H1 (cell line): ENCODE measurements at regions not wholly inside any gene's neighbourhood (a gene's known extent, or its start where the extent isn't known, plus 50 kb on each side); places are given as distances from the start of the nearest gene placed in this dataset.

Source experiments
- CTCF ChIA-PET: fragments of 300-600 bp; sonication (Branson Sonifier 250); formaldehyde crosslinking; loops from one replicate; lab custom pipeline; 2021; ENCODE audit not compliant: partially characterized antibody; lab: Charles Lee
- POLR2A ChIA-PET: fragments of 300-600 bp; sonication (Branson Sonifier 250); formaldehyde crosslinking; loops from one replicate; lab custom pipeline; 2021; ENCODE audit warnings: inconsistent platforms; ENCODE audit not compliant: partially characterized antibody; lab: Charles Lee
- DNase-seq, 2 experiments: peaks; one replicate each; pipeline versions ENCODE4 v3.0.0 to v3.0.0-alpha.2; 2010 to 2022; ENCODE audit warnings: low spot score in 2 of 2, low read depth in 1 of 2, mixed read lengths in 1 of 2
- FAIRE-seq: peaks from 2 replicates; lab custom pipeline; 2011; peaks lifted over from hg19 to GRCh38; lab: Jason Lieb, UNC
- H2AFZ ChIP-seq: 2 replicates; pipeline ENCODE4 v1.8.1; 2012; ENCODE audit warnings: low read length, inconsistent platforms
- H2AK5ac ChIP-seq: 2 replicates; pipeline ENCODE4 v1.6.1; 2013; ENCODE audit warnings: low read depth, low read length
- H2BK120ac ChIP-seq: replicated peaks from 2 replicates; pipeline ENCODE3; 2013; ENCODE audit warnings: low read depth, low read length, inconsistent platforms
- H2BK12ac ChIP-seq: 2 replicates; pipeline ENCODE4 v1.6.1; 2013; ENCODE audit warnings: low read depth, low read length
- H2BK15ac ChIP-seq: 2 replicates; pipeline ENCODE4 v1.6.1; 2013; ENCODE audit warnings: low read length
- H2BK20ac ChIP-seq: 2 replicates; pipeline ENCODE4 v1.6.1; 2013; ENCODE audit warnings: low read length
- H2BK5ac ChIP-seq: 2 replicates; pipeline ENCODE4 v1.6.1; 2013; ENCODE audit warnings: low read depth, low read length
- H3K14ac ChIP-seq: 2 replicates; pipeline ENCODE4 v1.6.1; 2013; ENCODE audit warnings: inconsistent platforms; ENCODE audit not compliant: insufficient read length
- H3K18ac ChIP-seq: 2 replicates; pipeline ENCODE4 v1.6.1; 2013; ENCODE audit warnings: low read length; ENCODE audit errors: extremely low read depth
- H3K23ac ChIP-seq: 2 replicates; pipeline ENCODE4 v1.6.1; 2013; ENCODE audit warnings: inconsistent platforms; ENCODE audit not compliant: insufficient read length
- H3K23me2 ChIP-seq: 2 replicates; pipeline ENCODE4 v1.6.1; 2013; ENCODE audit warnings: low read depth, low read length
- H3K27ac ChIP-seq: 2 replicates; pipeline ENCODE4 v1.6.1; 2011; ENCODE audit warnings: low read depth, low read length, inconsistent platforms
- H3K27me3 ChIP-seq, 4 experiments: replicated peaks in 1 of 4; 1 replicate in 1 of 4; 2 replicates in 3 of 4; pipeline versions ENCODE4 v1.6.1 to v1.8.1; 2011 to 2013; ENCODE audit warnings: low read length in 3 of 4, mild to moderate bottlenecking in 3 of 4, inconsistent platforms in 2 of 4, mixed read lengths in 2 of 4, moderate library complexity in 1 of 4; ENCODE audit not compliant: control insufficient read depth in 3 of 4, insufficient read depth in 3 of 4; ENCODE audit errors: extremely low read depth in 1 of 4
- H3K36me3 ChIP-seq, 4 experiments: 2 replicates each; pipeline versions ENCODE4 v1.6.1 to v1.8.1; 2011 to 2013; ENCODE audit warnings: mild to moderate bottlenecking in 4 of 4, low read length in 3 of 4, moderate library complexity in 2 of 4, control low read depth in 1 of 4, inconsistent platforms in 1 of 4; ENCODE audit not compliant: insufficient read depth in 4 of 4, control insufficient read depth in 2 of 4
- H3K4ac ChIP-seq: replicated peaks from 2 replicates; pipeline ENCODE3; 2013; ENCODE audit warnings: low read length, low read depth, mixed read lengths, inconsistent platforms; ENCODE audit not compliant: insufficient read length
- H3K4me1 ChIP-seq, 4 experiments: replicated peaks in 1 of 4; 1 replicate in 1 of 4; 2 replicates in 3 of 4; pipeline versions ENCODE4 v1.6.1 to v1.8.1; 2011 to 2013; ENCODE audit warnings: low read length in 3 of 4, inconsistent platforms in 2 of 4, mixed read lengths in 1 of 4; ENCODE audit not compliant: insufficient read depth in 4 of 4, control insufficient read depth in 3 of 4
- H3K4me2 ChIP-seq, 2 experiments: 2 replicates each; pipeline versions ENCODE4 v1.6.1 to v1.8.1; 2011 to 2013; ENCODE audit warnings: low read depth in 2 of 2, low read length in 2 of 2, control low read depth in 1 of 2, inconsistent platforms in 1 of 2, mild to moderate bottlenecking in 1 of 2; ENCODE audit not compliant: insufficient read depth in 1 of 2
- H3K4me3 ChIP-seq, 4 experiments: fragments of 200-600, 300-600 bp in 1 of 4; sonication (generic), shearing (Covaris generic), sonication (Bioruptor Twin) in 1 of 4; 2 replicates each; pipeline versions ENCODE4 v1.5.1 to v1.8.1; 2011 to 2016; ENCODE audit warnings: low read length in 4 of 4, low read depth in 3 of 4, control low read depth in 2 of 4, inconsistent platforms in 2 of 4, mild to moderate bottlenecking in 2 of 4, mixed read lengths in 1 of 4, moderate library complexity in 1 of 4; ENCODE audit not compliant: insufficient read depth in 2 of 4; ENCODE audit errors: extremely low read depth in 1 of 4
- H3K56ac ChIP-seq: replicated peaks from 2 replicates; pipeline ENCODE3; 2013; ENCODE audit warnings: low read depth, mild to moderate bottlenecking, mixed read lengths, low read length, inconsistent platforms; ENCODE audit not compliant: insufficient read length
- H3K79me1 ChIP-seq: 2 replicates; pipeline ENCODE4 v1.6.1; 2013; ENCODE audit warnings: low read depth, low read length, control low read depth
- H3K79me2 ChIP-seq, 2 experiments: 2 replicates each; pipeline versions ENCODE4 v1.6.1 to v1.8.1; 2012 to 2013; ENCODE audit warnings: low read length in 2 of 2, mild to moderate bottlenecking in 2 of 2, inconsistent platforms in 1 of 2; ENCODE audit not compliant: insufficient read depth in 2 of 2, control insufficient read depth in 1 of 2
- H3K9ac ChIP-seq, 4 experiments: replicated peaks in 1 of 4; 1 replicate in 1 of 4; 2 replicates in 3 of 4; pipeline versions ENCODE4 v1.6.1 to v1.8.1; 2011 to 2013; ENCODE audit warnings: low read depth in 3 of 4, low read length in 3 of 4, control low read depth in 2 of 4, mild to moderate bottlenecking in 2 of 4, moderate library complexity in 2 of 4, inconsistent platforms in 1 of 4; ENCODE audit errors: extremely low read depth in 1 of 4
- H3K9me3 ChIP-seq, 2 experiments: 2 replicates each; pipeline versions ENCODE4 v1.6.1 to v1.8.1; 2012 to 2013; ENCODE audit warnings: mild to moderate bottlenecking in 2 of 2, moderate library complexity in 2 of 2, control low read depth in 1 of 2, inconsistent platforms in 1 of 2, low read depth in 1 of 2, low read length in 1 of 2, mixed read lengths in 1 of 2; ENCODE audit not compliant: insufficient read depth in 2 of 2
- H4K20me1 ChIP-seq, 2 experiments: replicated peaks in 1 of 2; 2 replicates each; pipeline versions ENCODE3 to v1.8.1; 2011 to 2013; ENCODE audit warnings: inconsistent platforms in 2 of 2, low read length in 2 of 2, mild to moderate bottlenecking in 1 of 2; ENCODE audit not compliant: insufficient read depth in 2 of 2, control insufficient read depth in 1 of 2
- H4K5ac ChIP-seq: 2 replicates; pipeline ENCODE4 v1.6.1; 2013; ENCODE audit warnings: low read length, low read depth, mixed read lengths, inconsistent platforms; ENCODE audit not compliant: insufficient read length
- H4K8ac ChIP-seq: 2 replicates; pipeline ENCODE4 v1.8.0; 2013; ENCODE audit warnings: mild to moderate bottlenecking, moderate library complexity, low read length, inconsistent platforms; ENCODE audit not compliant: insufficient read depth; ENCODE audit errors: extremely low read depth
- H4K91ac ChIP-seq: replicated peaks from 2 replicates; pipeline ENCODE3; 2013; ENCODE audit warnings: low read length, mixed read lengths, inconsistent platforms; ENCODE audit not compliant: insufficient read length
- EGR1 ChIP-seq: IDR thresholded peaks from 2 replicates; pipeline ENCODE4 v1.6.1; 2011; ENCODE audit warnings: low read depth, low read length, borderline replicate concordance
- GTF2F1 ChIP-seq: IDR thresholded peaks from 2 replicates; pipeline ENCODE4 v1.6.1; 2012; ENCODE audit warnings: low read depth, low read length, improper control_type of control experiment, borderline replicate concordance
- KDM1A ChIP-seq: fragments of 200-600, 300-600 bp; sonication (generic); IDR thresholded peaks from 2 replicates; pipeline ENCODE4 v1.7.1; 2016; ENCODE audit warnings: mild to moderate bottlenecking, low read length, borderline replicate concordance
- KDM4A ChIP-seq: IDR thresholded peaks from one replicate; pipeline ENCODE4 v1.7.1; 2012; ENCODE audit warnings: low read depth, mild to moderate bottlenecking, moderate library complexity, low read length, inconsistent platforms; ENCODE audit not compliant: severe bottlenecking
- KDM5A ChIP-seq: fragments of 200-600 bp; IDR thresholded peaks from 2 replicates; pipeline ENCODE4 v1.7.1; 2012; ENCODE audit warnings: mild to moderate bottlenecking, low read length, inconsistent platforms, mixed read lengths
- NANOG ChIP-seq: IDR thresholded peaks from 2 replicates; pipeline ENCODE4 v1.6.1; 2011; ENCODE audit warnings: low read length, low read depth, mild to moderate bottlenecking, inconsistent platforms; ENCODE audit not compliant: insufficient read depth, poor library complexity, severe bottlenecking
- NRF1 ChIP-seq: IDR thresholded peaks from 2 replicates; pipeline ENCODE4 v1.6.1; 2011; ENCODE audit warnings: mild to moderate bottlenecking, low read depth, low read length, improper control_type of control experiment
- POLR2A ChIP-seq, 2 experiments: IDR thresholded peaks; 1 replicate in 1 of 2; 2 replicates in 1 of 2; pipeline ENCODE4 v1.6.1; 2011; ENCODE audit warnings: low read depth in 2 of 2, low read length in 2 of 2, mild to moderate bottlenecking in 2 of 2; ENCODE audit errors: control extremely low read depth in 1 of 2
- WGBS, 2 experiments: shearing (Covaris generic) in 1 of 2; methylation state at CpG; one replicate each; pipeline versions ENCODE4 v1.1.6 to v1.1.7; 2013 to 2015; ENCODE audit warnings: low lambda C conversion rate in 2 of 2, mixed read lengths in 2 of 2, inconsistent platforms in 1 of 2, low coverage in 1 of 2, missing lambda C conversion rate in 1 of 2; ENCODE audit not compliant: insufficient replicate concordance in 2 of 2, insufficient coverage in 1 of 2, insufficient read length in 1 of 2; ENCODE audit errors: extremely low coverage in 1 of 2, missing lambda C conversion rate in 1 of 2; 5-methylcytosine and 5-hydroxymethylcytosine counted together

DNA sequence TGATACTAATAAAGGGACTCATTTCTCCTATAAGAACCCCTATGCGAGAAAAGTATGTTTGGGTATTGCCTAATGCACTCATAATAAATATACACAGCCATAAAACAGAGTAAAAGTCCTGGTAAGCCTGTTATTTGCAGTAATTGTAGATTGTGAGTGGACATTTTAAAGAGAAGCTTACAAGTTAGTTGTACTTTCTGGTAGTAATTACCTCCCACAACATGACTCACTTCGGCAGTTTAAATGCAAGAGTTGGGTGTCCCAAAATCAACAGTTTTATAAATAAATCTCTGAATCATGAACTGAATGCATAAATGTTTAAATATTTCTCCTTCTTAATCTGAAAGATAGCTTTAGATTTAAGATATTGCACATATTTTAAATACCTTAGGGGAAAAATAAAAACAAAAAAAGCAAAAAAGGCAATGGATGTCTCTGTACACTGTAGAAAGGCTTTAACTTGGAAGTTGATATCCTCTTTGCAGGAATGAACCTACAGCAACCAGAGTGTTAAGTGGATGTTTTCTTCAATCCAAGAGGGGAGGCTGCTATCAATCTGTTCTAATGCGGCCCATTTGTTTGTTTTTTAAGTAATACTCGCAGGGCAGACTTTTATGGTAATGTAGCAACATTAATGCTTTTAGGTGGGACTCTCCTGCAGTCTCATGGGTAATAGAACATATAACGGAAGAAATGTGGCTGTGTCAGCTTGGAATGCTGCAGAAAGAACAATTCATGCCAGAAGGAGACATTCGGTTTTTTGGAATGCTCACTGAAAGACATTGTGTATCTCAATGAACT is 57.3 kb upstream of the ZEB1 start:
- Histone ChIP-seq H3K27me3 (no peaks in the 10 kb centered on the region), H3K56ac (no peak overlapping the region), H3K4me3 (no peak overlapping the region), H2BK15ac (no peak overlapping the region), H3K79me1 (no peaks in the 10 kb centered on the region), H3K4me2 (no peak overlapping the region), H2BK5ac (no peak overlapping the region), H3K18ac (no peak overlapping the region), H3K4me1 (no peaks in the 10 kb centered on the region), H2AFZ (no peak overlapping the region), H3K14ac (no peak overlapping the region), H4K5ac (no peak overlapping the region), H4K8ac (no peak overlapping the region), H3K36me3 (no peaks in the 10 kb centered on the region), H4K20me1 (no peaks in the 10 kb centered on the region), H3K9ac (no peak overlapping the region), H2BK12ac (no peak overlapping the region), H4K91ac (no peak overlapping the region), H3K23me2 (no peaks in the 10 kb centered on the region), H3K27ac (no peak overlapping the region), H2BK20ac (no peak overlapping the region), H2AK5ac (no peak overlapping the region), H3K4ac (no peak overlapping the region), H3K9me3 (no peaks in the 10 kb centered on the region), H3K79me2 (no peaks in the 10 kb centered on the region), H2BK120ac (no peak overlapping the region), H3K23ac (no peak overlapping the region)
- no peak for DNase-seq
- ChIA-PET CTCF (interaction anchor here (0.6 to 0.8 kb wide), 2 partner anchors 14 to 269 kb away, joined by 3 read pairs; no protein-coding TSS in a partner anchor), POLR2A (interaction anchor here (0.6 kb wide), 1 partner anchor 130 kb away, joined by 3 read pairs; no protein-coding TSS in a partner anchor)
- no peak for FAIRE-seq
- 89% methylated on average over 6 of the region's 6 CpGs; no CpG with 5 or more reads in 1 of the 2 experiments for WGBS, 2 experiments
- TF ChIP-seq NRF1 = no peak
- no peak for TF ChIP-seq EGR1
- no peak for TF ChIP-seq KDM4A
- TF ChIP-seq KDM5A = no peak
- no peak for TF ChIP-seq GTF2F1
- no peak for TF ChIP-seq POLR2A (IDR thresholded peaks at IDR 0.05; ENCODE audit: control extremely low read depth in 1 of 2, low read depth in 2 of 2, low read length in 2 of 2)
- TF ChIP-seq KDM1A = no peak
- no peak for TF ChIP-seq NANOG
